ENCODE measurements at regions not wholly inside any gene's neighbourhood (a gene's known extent, or its start where the extent isn't known, plus 50 kb on each side); places are given as distances from the start of the nearest gene placed in this dataset.

- 83% methylated on average over 6 of the region's 6 CpGs for WGBS
- DNase-seq (ENCODE audit: low spot score), result no peak
- H3K36me3 ChIP-seq (ENCODE audit: control insufficient read depth in 4 of 4, insufficient read depth in 3 of 4, low read depth in 1 of 4, low read length in 3 of 4), result no peaks in the 10 kb centered on the region
- H3K27ac ChIP-seq (ENCODE audit: low read depth in 1 of 2, low read length in 2 of 2), result no peak overlapping the region
- no peaks in the 10 kb centered on the region for H3K27me3 ChIP-seq (ENCODE audit: control insufficient read depth in 4 of 4, insufficient read depth in 4 of 4, low read length in 3 of 4)
- no peak overlapping the region for H3K4me3 ChIP-seq (ENCODE audit: low read depth in 1 of 3, low read length in 3 of 3)
- no peaks in the 10 kb centered on the region for H3K4me1 ChIP-seq (ENCODE audit: control insufficient read depth in 4 of 4, insufficient read depth in 4 of 4, low read length in 3 of 4)
- H3K9me3 ChIP-seq (ENCODE audit: control insufficient read depth in 4 of 4, low read length in 3 of 4), result no peaks in the 10 kb centered on the region
- H3K9ac ChIP-seq (ENCODE audit: low read depth in 1 of 2, low read length in 2 of 2), result no peak overlapping the region
- TF ChIP-seq NR2F2 (IDR thresholded peaks at IDR 0.05), result no peak
- TF ChIP-seq HNF4A (conservative IDR thresholded peaks at IDR 0.05), result no peak
- TF ChIP-seq GABPA (IDR thresholded peaks at IDR 0.05 in 1 of 2, conservative IDR thresholded peaks at IDR 0.05 in 1 of 2), result no peak
- no peak for TF ChIP-seq RXRA (IDR thresholded peaks at IDR 0.05)
- no peak for TF ChIP-seq FOXA2 (IDR thresholded peaks at IDR 0.05)
- TF ChIP-seq, protein P1, sequence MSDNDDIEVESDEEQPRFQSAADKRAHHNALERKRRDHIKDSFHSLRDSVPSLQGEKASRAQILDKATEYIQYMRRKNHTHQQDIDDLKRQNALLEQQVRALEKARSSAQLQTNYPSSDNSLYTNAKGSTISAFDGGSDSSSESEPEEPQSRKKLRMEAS (IDR thresholded peaks at IDR 0.05), result no peak
- TF ChIP-seq YY1 (IDR thresholded peaks at IDR 0.05), result no peak
- TF ChIP-seq, protein P2, sequence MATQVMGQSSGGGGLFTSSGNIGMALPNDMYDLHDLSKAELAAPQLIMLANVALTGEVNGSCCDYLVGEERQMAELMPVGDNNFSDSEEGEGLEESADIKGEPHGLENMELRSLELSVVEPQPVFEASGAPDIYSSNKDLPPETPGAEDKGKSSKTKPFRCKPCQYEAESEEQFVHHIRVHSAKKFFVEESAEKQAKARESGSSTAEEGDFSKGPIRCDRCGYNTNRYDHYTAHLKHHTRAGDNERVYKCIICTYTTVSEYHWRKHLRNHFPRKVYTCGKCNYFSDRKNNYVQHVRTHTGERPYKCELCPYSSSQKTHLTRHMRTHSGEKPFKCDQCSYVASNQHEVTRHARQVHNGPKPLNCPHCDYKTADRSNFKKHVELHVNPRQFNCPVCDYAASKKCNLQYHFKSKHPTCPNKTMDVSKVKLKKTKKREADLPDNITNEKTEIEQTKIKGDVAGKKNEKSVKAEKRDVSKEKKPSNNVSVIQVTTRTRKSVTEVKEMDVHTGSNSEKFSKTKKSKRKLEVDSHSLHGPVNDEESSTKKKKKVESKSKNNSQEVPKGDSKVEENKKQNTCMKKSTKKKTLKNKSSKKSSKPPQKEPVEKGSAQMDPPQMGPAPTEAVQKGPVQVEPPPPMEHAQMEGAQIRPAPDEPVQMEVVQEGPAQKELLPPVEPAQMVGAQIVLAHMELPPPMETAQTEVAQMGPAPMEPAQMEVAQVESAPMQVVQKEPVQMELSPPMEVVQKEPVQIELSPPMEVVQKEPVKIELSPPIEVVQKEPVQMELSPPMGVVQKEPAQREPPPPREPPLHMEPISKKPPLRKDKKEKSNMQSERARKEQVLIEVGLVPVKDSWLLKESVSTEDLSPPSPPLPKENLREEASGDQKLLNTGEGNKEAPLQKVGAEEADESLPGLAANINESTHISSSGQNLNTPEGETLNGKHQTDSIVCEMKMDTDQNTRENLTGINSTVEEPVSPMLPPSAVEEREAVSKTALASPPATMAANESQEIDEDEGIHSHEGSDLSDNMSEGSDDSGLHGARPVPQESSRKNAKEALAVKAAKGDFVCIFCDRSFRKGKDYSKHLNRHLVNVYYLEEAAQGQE (IDR thresholded peaks at IDR 0.05), result no peak
- no peak for TF ChIP-seq ZBTB33 (IDR thresholded peaks at IDR 0.05)
- no peak for TF ChIP-seq FOXA1 (IDR thresholded peaks at IDR 0.05)
- no peak for TF ChIP-seq JUND (IDR thresholded peaks at IDR 0.05)
- TF ChIP-seq CTCF (IDR thresholded peaks at IDR 0.05; ENCODE audit: low read depth, low read length, missing input control), result no peak
These were observed 1676.0 kb downstream of the SLITRK1 start for GRCh38 chr13:82206241-82206640.

- H3K4me1 ChIP-seq (ENCODE audit: control insufficient read depth in 4 of 4, insufficient read depth in 4 of 4, low read length in 3 of 4), result no peaks in the 10 kb centered on the region
- no peak overlapping the region for H3K27ac ChIP-seq (ENCODE audit: low read depth in 1 of 2, low read length in 2 of 2)
- no peak for DNase-seq (ENCODE audit: low spot score)
- WGBS, result 48% methylated on average over 1 of the region's 1 CpG
- no peak overlapping the region for H3K9ac ChIP-seq (ENCODE audit: low read depth in 1 of 2, low read length in 2 of 2)
- no peaks in the 10 kb centered on the region for H3K36me3 ChIP-seq (ENCODE audit: control insufficient read depth in 4 of 4, insufficient read depth in 3 of 4, low read depth in 1 of 4, low read length in 3 of 4)
- no peaks in the 10 kb centered on the region for H3K9me3 ChIP-seq (ENCODE audit: control insufficient read depth in 4 of 4, low read length in 3 of 4)
- no peak overlapping the region for H3K4me3 ChIP-seq (ENCODE audit: low read depth in 1 of 3, low read length in 3 of 3)
- no peaks in the 10 kb centered on the region for H3K27me3 ChIP-seq (ENCODE audit: control insufficient read depth in 4 of 4, insufficient read depth in 4 of 4, low read length in 3 of 4)
- TF ChIP-seq RAD21 (IDR thresholded peaks at IDR 0.05), result no peak
- TF ChIP-seq FOXA2 (IDR thresholded peaks at IDR 0.05), result no peak
- no peak for TF ChIP-seq FOXA1 (IDR thresholded peaks at IDR 0.05)
- TF ChIP-seq, protein P2 (IDR thresholded peaks at IDR 0.05), result no peak
- no peak for TF ChIP-seq RXRA (IDR thresholded peaks at IDR 0.05)
- TF ChIP-seq HNF4A (conservative IDR thresholded peaks at IDR 0.05), result no peak
- TF ChIP-seq, protein P3, sequence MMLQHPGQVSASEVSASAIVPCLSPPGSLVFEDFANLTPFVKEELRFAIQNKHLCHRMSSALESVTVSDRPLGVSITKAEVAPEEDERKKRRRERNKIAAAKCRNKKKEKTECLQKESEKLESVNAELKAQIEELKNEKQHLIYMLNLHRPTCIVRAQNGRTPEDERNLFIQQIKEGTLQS (IDR thresholded peaks at IDR 0.05), result no peak
- TF ChIP-seq YY1 (IDR thresholded peaks at IDR 0.05), result no peak
- TF ChIP-seq JUND (IDR thresholded peaks at IDR 0.05), result no peak
- TF ChIP-seq, protein P1 (IDR thresholded peaks at IDR 0.05), result no peak
- no peak for TF ChIP-seq ZBTB33 (IDR thresholded peaks at IDR 0.05)
- TF ChIP-seq GABPA (IDR thresholded peaks at IDR 0.05 in 1 of 2, conservative IDR thresholded peaks at IDR 0.05 in 1 of 2), result no peak
- no peak for TF ChIP-seq SP1 (IDR thresholded peaks at IDR 0.05)
These were observed 1679.9 kb downstream of the SLITRK1 start for GRCh38 chr13:82202398-82202797.
